ENCODE measurements at regions not wholly inside any gene's neighbourhood (a gene's known extent, or its start where the extent isn't known, plus 50 kb on each side); places are given as distances from the start of the nearest gene placed in this dataset.

DNA sequence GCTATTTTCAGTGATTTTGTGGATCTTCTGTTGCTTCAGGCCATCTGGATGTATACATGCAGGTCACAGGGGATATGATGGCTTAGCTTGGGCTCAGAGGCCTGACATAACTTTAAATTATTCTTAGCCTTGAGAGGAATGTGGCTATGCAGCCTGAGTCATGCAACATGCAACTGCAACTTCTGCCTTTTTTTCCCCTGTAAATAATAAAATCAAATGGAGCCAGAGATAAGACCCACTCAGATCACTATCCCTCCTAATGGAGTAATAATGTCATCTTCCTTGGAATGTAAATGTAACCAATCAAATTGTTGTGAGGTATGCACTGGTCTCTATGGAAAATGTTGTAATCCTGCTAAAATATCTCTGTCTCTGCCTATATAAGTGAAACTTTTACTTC, 54.9 kb downstream of the MAGEB17 start:
- DNase-seq (ENCODE audit: low read depth in 2 of 2, low spot score in 1 of 2) = no peak

DNA sequence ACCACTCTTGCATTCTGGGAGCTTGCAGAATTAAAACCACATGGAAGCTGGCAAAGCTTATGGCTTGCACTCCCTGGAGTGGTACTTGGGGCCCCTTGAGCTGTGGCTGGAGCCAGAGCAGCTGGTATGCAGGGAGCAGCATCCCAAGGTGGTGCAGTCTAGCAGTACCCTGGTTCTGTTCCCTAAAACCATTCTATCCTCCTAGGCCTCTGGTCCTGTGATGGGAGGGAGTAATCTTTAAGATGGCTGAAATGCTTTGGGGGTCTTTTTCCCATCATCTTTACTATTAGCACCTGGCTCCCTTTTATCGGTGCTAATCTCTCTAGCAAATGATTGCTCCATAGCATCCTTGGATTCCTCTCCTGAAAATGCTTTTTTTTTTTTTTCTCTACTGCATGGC, 56.1 kb downstream of the MAGEB17 start:
- DNase-seq (ENCODE audit: low read depth in 2 of 2, low spot score in 1 of 2) = no peak

DNA sequence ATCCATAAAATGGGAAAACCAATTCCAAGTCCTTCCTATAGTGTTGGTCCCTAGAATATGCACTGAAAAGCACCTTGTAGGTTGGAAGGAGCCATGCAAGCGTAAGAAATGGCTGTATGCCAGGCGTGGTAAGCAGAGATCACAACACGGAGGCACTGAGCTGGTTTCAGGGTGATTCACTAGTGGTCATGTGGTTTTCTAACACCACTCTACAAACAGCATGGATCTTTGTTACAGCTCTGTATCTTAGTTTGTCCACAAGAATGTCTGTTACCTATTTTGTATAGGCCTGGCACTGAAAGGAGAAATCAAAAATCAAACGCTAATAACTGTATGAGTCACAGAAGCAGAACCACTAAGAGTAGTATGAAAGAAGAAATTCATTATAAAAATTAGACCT, 71.9 kb downstream of the MAGEB17 start:
- DNase-seq (ENCODE audit: low read depth in 2 of 2, low spot score in 1 of 2) = no peak

DNA sequence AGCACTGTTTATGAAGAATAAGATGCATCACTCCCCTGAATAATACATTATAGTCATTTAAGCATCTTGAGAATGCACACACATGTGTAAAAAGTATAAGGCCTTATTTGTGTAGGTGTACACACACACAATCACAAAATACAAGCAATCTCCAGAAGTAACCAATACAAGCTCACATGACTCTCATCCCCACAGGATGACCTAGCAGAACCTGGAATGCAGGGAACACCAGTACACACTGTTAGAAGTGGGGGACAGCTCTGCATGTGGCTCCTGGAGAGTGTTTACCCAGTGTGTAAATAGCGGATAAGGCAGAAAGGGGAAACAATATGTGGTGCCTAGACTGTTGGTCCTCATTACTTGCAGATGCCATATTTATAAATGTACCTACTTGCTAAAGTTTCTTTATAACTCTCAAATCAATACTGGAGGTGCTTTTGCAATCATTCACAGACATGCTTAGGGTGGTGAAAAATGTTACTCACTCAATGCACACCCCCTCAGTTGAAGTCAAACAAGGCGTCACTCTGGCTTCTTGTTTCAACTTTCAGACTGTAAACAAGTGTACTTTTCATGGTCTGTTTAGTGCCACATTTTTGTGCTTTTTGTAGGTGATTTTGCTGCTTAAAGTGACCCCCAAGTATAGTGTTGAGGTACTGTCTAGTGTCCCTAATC, 73.1 kb downstream of the MAGEB17 start:
- DNase-seq (ENCODE audit: low read depth in 2 of 2, low spot score in 1 of 2) = no peak

DNA sequence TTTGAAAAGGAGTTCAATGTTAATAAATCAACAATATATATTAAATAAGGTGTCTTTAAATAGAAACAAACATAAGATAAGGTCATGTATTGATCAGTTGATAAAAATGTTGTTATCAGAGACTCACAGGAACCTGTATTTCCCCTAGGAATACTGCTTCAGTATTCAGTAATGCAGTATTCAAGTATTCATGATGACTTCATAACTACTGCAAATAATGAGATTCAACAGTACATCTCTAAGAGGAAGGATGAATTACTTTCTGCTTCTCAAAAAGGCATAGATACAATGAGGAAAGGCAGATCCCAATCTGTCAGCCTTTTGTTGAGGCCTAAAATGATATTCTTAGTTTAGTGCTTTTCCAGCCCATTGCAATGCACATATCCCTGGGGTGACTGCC, 73.7 kb downstream of the MAGEB17 start:
- no peak for DNase-seq (ENCODE audit: low read depth in 2 of 2, low spot score in 1 of 2)

DNA sequence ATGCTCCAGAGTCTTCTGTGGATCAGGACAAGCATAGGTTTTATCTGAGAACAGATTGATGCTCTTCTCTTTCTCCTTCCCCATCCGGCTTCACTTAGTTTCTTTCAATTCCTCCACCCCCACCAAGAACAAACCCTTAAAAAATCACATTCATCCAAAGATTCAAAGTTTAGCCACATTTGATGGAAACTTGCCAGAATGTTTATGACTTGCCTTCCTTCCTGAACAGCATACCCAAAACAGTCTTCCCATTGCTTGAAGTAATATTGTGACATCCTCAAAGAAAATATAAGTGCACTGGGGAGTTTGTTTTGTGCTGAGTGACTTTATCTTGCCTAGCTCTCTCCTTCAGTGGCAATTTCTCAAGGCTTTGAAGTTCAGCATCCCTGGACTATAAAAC, 83.0 kb downstream of the MAGEB17 start:
- DNase-seq (ENCODE audit: low read depth in 2 of 2, low spot score in 1 of 2) = no peak

DNA sequence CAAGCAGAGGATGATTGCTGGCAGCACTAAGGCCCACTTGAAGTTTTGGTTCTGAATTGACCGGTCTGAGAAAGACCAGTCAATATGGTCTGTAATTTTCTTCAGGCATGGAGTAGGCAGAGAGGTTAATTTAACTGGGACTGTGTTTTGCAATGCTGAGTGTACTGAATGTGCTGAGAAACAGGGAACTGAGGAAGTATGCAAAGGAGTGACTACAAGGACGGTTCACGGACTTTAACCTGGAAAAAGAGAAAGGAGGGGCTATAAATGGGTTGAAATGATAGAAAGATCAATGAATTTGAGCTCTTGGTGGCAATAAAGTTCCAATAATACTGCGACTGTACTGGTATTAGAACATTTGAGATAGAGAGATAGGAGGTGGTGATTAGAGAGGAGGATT, 84.5 kb downstream of the MAGEB17 start:
- no peak for DNase-seq (ENCODE audit: low read depth in 2 of 2, low spot score in 1 of 2)

DNA sequence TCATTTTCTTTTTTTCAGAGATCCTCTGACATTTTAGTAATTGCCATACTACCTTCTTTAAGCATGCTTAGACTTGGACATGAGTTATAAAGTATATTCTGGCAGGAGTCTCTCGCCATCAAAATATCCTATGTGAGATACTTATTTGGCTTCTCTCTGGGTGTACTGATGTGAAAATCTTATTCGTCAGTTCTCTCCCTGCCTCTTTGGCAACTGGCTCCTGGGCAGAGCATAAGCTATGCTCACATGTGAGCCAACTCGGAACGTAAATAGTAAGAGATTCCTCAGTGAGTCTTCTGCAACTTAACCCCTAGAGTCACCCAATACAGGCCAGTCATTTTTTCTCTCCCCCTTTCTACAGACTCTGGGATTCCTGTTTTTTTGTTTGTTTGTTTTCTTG, 91.6 kb downstream of the MAGEB17 start:
- no peak for DNase-seq (ENCODE audit: low read depth in 2 of 2, low spot score in 1 of 2)

DNA sequence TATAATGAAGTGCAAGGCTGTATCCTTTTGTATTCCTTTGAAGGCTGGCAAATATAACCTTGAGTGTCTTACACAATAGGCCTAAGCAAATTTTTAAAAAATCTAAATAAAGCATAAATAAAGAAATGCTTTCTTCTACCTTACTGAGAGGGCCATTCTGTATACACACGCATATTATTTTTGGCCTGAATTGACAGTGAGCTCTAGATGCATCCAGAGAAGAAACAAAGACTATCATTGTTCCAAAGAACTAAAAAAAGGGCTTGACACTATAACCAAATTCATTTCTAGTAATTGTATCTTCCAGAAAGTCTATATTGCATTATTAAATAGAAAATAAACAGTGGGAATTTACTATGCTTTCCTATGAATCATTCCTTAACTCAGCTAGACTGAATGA, 100.2 kb downstream of the MAGEB17 start:
- DNase-seq (ENCODE audit: low read depth in 2 of 2, low spot score in 1 of 2) = no peak

DNA sequence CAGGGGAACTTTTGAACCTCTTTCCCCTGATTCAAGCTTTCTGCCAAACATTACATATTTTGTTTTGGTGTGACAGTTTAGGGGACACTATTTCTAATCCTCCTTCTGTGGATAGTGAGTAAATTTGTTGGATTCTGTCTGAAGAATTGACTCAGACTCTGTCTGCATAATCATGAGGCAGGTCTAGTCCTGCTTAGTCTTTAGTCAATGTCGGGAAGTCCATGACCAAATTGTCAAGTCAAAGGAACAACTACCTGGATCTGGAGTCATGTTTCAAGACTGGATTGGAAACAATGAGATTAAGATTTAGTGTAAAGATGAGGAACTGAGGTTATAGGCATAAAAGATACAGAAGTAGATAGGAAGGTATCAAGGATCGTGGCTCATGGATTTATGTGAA, 100.9 kb downstream of the MAGEB17 start:
- no peak for DNase-seq (ENCODE audit: low read depth in 2 of 2, low spot score in 1 of 2)

DNA sequence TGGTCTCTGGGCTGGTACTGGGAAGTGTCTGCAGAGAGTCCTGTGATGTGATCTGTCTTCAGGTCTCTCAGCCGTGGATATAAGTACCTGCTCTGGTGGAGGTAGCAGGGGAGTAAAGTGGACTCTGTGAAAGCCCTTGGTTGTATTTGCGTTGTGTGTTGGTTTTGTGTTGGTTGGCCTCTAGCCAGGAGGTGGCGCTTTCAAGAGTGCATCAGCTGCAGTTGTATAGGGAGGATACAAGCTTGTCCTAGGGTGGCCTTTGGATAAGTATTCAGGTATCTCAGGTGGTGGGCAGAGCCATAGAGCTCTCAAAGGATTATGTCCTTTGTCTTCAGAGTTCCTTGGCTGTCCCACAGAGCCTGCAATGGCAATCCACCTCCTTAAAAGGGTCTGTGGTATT, 111.6 kb downstream of the MAGEB17 start:
- DNase-seq (ENCODE audit: low read depth in 2 of 2, low spot score in 1 of 2) = no peak

DNA sequence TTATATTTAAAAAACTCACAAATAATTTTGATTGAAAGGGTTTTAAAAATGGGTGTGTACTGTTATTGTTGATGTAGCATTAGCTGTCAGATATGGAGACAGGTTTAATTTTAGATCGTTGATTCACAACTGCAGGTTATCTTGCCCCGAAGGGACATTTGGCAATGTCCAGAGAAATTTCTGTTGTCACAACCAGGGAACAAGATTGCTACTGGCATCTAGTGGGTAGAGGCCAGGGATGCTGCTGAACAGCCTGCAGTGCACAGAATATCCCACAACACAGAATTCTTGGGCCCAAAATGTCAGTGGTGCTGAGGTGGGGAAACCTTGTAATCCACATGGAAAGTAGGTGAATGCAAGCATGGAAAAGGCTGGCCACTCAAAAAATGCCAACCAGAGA, 114.9 kb downstream of the MAGEB17 start:
- no peak for DNase-seq (ENCODE audit: low read depth in 2 of 2, low spot score in 1 of 2)

DNA sequence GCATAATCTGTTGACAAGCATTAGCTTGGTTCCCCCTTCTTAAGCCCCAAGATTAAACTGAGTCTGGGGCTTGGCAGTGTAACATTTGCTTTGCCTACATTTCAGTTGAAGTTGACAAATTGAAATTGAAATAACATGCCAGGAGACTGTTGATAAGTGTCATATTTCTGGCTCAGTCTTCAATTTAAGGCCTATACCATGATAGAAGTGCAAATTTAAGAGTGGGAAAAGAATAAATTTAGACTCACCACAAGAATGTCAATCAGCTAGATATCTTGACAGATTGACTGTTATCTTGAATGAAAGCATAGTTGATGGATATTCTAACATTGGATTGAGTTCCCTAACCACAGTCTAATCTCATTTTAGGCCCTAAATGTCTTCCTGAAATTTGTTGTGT, 117.6 kb downstream of the MAGEB17 start:
- DNase-seq (ENCODE audit: low read depth in 2 of 2, low spot score in 1 of 2) = no peak

DNA sequence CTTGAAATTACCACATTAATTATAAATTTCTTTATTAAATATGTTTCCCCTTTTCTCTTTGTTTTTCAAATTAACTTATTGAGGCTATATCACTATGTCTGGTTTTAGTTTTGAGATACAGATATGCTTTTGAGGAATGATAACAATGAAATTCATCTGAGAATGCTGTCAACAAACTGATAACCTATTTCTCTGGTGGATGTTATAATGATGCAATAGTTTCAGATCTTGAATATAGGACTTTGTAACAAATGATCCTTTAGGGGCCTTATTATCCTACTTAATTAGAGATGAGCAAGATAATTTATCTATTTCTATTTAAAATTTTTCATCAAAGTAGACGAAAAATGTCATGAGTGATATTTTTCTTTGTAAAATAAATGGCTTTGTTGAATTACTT, 123.7 kb downstream of the MAGEB17 start:
- DNase-seq (ENCODE audit: low read depth in 2 of 2, low spot score in 1 of 2) = no peak

DNA sequence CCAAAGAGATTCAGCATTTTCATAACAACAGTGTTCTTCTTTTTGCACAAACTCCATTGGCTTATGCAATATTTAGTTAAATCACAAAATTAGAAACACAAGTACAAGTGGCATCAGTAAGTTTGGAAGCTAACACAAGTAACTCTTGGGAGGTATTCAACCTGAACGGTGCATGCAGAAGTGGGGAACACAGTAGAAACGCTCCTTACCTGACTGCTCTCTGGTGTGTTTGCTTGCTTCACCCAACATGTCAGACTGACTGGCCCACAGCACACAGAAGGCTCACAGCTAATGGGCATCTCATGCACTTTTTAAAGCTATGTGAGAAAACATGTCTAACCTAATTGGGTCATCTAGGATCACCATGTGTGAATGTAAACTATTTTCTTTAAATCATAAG, 133.6 kb downstream of the MAGEB17 start:
- DNase-seq (ENCODE audit: low read depth in 2 of 2, low spot score in 1 of 2) = no peak

DNA sequence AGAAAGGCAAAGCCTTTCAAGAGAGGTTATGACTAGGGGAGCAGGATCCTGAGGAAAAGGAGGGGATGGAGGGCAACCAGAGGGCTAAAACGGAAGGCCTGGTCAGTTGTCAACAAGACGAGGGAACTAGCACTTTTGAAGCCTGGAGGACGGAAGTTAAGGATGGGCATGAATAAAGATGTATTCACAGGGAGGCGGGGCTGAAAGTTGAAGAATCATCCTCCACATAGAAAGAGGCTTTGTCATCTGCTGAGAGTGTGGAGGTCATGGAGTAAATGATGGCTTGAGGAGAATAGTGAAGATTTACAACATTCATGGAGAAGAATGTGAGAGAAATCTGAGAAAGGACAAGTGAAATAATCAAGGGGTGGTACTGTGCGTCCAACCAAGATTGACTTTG, 137.5 kb downstream of the MAGEB17 start:
- no peak for DNase-seq (ENCODE audit: low read depth in 2 of 2, low spot score in 1 of 2)

DNA sequence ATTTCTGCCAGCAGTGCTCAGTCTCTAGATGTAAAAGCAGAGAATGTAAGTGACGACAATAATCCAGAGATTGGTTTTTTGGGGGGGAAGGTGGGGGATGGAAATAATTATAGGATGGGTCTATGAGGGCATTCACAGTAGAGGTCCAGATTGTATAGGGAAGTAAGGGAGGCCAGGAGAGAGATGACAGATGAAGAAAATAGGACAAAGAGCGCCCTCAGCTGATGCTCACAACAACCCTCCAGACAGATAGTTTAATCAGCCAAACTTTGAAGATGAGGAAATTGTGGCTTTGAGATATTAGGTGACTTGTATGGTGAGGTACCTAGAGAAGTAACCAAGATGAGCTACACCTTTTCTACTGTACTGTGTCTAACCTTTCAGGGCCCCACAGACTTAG, 137.9 kb downstream of the MAGEB17 start:
- no peak for DNase-seq (ENCODE audit: low read depth in 2 of 2, low spot score in 1 of 2)

DNA sequence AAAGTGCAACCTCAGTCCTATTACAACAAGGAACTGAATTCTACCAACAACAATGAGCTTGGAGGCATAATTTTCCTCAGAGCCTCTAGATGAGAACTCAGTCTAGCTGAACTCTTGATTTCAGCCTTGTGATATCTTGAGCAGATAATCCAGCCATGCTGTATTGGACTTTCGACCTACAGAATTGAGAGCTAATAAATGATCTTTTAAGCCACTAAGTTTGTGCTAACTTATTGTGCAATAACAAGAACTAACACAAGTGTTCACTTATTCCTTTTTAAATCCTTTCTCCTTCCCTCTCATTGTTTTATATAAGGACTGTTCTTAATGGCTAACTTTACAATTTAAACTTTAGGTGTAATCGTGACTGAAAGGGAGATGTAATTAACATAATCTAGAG, 140.7 kb downstream of the MAGEB17 start:
- DNase-seq (ENCODE audit: low read depth in 2 of 2, low spot score in 1 of 2) = no peak

DNA sequence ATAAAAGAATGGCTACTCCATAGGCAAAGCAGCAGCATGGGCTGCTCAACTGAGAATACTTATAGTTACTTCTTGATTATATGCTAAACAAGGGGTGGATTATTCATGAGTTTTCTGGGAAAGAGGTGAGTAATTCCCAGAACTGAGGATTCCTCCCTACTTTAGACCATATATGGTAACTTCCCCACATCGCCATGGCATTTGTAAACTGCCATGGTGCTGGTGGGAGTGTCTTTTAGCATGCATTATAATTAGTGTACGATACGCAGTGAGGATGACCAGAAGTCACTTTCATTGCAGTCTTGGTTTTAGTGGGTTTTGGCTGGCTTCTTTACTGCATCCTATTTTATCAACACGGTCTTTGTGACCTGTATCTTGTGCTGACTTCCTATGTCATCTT, 141.5 kb downstream of the MAGEB17 start:
- no peak for DNase-seq (ENCODE audit: low read depth in 2 of 2, low spot score in 1 of 2)

DNA sequence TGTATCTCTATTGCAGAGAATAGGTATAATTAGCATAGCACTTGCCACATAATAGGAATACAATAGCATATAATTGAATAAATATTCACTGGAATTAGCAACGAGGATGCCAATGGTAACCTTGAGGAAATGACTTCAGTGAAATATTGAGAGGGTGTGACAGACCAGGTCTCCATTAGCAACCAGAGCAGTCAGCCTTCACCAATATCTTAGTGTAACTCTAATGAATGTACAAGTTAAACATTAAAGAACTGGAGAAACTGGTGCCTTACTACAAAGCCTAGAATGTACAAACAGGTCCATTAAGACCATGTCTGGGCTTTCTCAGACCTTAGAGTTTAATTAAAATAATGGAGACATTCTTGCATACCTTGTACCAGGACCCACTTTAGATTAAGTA, 143.0 kb downstream of the MAGEB17 start:
- DNase-seq (ENCODE audit: low read depth in 2 of 2, low spot score in 1 of 2) = no peak

DNA sequence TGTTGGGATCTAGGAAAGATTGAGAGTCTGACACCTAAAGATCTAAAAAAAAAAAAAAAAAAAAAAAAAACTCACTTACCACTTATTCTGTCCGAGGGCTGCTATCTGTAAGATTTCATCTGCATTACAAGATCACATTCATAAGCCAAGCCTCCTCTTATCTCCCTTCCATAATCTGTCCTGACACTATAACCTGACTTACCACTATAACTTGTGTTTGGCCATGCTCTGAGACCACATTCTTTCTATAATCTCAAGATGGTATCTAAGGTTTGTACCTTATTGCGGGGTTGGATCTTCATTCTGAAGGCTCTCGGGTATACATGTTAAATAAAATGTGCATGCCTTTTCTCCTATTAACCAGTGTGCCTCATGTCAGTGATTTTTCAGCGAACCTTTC, 144.4 kb downstream of the MAGEB17 start:
- DNase-seq (ENCODE audit: low read depth in 2 of 2, low spot score in 1 of 2) = no peak

DNA sequence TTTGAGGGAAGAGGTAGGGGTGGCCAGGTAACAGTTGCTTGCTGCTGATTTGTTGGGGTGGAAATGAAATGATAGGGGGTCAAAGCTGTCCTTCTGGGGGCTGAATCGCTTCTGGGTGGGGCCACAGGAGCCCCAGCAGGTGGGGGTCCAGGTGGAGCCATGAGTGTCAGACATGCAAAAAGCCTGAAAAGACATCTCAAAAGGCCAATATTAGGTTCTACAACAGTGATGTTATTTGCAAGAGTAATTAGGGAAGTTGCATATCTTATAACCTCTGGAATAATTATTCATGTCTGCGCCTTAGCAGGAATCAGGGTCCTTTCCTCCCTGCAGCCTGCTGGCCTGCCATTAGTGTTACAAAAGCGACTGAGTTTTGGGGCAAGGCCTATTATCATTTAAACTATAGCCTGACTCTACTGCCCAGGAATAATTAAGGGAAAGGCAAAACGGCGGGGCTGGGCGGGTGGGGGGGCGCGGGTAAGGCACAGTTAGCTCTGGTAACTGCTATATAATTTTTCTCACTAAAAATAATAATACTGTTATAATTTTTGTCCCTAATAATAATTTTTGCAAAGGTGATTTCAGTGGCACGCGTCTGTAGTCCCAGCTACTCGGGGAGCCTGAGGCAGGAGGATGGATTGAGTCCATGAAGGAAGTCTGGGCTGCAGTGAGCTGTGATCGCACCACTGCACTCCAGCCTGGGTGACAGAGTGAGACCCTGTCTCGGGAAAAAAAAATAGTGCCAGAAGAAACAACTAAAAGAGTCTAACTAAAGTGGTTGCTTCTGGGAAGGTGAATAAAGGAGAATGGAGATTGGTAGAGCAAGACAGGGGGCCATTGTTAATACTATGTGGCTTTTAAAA, 145.7 kb downstream of the MAGEB17 start:
- no peak for DNase-seq (ENCODE audit: low read depth in 2 of 2, low spot score in 1 of 2)

DNA sequence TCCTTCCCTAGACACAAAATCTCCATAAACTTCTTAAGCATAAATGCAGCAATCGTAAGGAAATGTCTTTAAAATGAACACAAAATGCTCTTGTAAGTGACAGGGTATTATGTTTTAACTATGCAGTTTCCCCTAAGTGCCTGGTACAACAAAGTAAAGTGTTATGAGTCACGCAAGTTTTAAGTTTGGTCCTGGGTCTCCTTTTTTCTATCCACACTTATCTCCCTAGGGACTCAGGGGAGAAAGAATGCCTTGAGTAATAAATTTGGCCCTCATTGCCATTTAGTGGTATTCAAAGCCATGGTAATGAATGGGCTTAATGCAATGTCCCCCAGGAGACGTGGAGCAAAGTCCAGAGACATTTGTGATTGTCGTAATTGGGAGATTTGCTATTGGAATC, 149.1 kb downstream of the MAGEB17 start:
- DNase-seq (ENCODE audit: low read depth in 2 of 2, low spot score in 1 of 2) = no peak
